Activated CD4-positive, alpha-beta T cell treated with anti-CD3 and anti-CD28 coated beads, Interleukin-2, amount 50 U/mL, for 48 hours (primary cell): ENCODE measurements at regions not wholly inside any gene's neighbourhood (a gene's known extent, or its start where the extent isn't known, plus 50 kb on each side); places are given as distances from the start of the nearest gene placed in this dataset.
A peak's percentile ranks its signal among the peaks of the same experiment; 100 is the strongest.
"Not testable (repeated sequence)": the region's sequence is repeated elsewhere in the genome, so short reads cannot be mapped to it uniquely, and the experiment has no call there.

Experiments
- DNase-seq, 2 experiments: peaks; one replicate each; pipeline ENCODE4 v3.0.0-alpha.2; 2020

DNA sequence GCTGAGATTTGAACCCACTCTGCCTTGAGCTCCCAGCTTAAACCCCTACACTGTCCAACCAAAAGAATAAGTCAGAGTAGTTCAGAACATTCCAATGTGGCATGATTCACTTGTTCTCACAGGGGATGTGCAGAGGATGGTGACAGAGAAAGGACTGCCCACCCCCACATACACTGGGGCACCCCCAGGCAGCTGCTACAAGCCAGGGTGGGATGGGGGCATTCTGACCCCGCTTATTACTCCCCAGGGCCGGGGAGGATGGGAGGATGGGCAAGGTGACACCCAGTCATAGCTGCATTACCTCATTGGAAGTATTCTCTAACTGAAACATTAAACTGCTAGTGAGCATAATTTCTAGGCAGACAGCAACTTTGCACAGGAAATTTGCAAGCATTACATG is 126.0 kb upstream of the PRR20G start:
- DNase-seq = no peak

DNA sequence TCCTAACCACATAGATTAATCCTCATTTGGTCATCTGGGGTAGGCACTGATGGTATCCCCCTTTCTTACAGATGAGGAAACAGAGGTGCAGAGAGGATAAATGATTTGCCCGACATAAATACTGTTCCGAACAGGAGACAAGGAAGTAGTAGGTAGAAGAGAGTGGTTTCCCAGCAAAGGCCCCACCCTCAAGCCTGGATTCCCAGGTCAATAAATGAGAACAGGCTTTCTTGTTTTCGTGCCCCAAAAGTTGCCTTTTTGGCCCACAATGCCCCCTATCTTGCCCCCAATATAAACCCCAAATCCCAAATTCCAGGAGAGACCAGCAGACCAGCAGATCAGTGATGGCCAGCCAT is 125.5 kb upstream of the PRR20G start:
- no peak for DNase-seq

DNA sequence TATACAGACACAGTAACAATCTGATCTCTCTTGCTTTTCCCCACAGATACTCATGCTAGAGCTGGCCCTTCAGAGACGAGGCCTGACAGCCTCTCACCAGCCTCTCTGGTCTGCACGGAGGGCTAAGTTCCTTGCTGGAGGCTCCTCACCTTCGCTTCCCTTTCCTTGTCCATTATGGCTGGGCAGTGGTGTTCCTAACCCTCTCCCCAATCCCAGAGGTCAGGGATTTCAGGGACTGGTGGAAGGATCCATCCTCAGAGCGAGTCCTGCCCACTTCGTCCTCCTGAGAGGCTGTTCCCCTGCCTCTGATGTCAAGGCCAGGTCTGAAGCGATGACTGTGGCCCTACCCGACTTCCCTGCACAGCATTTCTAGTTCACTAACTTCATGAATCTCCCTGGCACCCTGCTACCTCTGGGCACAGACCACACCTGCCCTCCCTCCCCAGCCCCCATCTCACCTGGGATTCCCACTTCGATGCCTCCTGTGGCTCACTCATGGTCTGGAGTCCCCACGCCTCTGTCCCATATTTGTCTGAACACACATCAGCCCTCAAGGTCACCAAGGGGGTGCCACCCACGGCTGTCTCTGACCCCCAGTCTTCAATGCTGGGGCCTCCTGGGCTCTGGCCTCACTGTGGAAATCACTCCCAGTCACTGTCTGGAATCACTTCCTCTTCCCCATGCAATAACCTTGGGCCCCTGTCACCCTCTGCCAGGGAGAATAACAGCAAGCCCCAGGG is 124.9 kb upstream of the PRR20G start:
- no peak for DNase-seq

DNA sequence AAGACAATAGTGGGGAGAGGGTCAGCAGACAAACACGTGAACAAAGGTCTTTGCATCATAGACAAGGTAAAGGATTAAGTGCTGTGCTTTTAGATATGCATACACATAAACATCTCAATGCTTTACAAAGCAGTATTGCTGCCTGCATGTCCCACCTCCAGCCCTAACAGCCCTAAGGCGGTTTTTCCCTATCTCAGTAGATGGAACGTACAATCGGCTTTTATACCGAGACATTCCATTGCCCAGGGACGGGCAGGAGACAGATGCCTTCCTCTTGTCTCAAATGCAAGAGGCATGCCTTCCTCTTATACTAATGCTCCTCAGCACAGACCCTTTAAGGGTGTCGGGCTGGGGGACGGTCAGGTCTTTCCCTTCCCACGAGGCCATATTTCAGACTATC is 124.0 kb upstream of the PRR20G start:
- not testable (repeated sequence) for DNase-seq

DNA sequence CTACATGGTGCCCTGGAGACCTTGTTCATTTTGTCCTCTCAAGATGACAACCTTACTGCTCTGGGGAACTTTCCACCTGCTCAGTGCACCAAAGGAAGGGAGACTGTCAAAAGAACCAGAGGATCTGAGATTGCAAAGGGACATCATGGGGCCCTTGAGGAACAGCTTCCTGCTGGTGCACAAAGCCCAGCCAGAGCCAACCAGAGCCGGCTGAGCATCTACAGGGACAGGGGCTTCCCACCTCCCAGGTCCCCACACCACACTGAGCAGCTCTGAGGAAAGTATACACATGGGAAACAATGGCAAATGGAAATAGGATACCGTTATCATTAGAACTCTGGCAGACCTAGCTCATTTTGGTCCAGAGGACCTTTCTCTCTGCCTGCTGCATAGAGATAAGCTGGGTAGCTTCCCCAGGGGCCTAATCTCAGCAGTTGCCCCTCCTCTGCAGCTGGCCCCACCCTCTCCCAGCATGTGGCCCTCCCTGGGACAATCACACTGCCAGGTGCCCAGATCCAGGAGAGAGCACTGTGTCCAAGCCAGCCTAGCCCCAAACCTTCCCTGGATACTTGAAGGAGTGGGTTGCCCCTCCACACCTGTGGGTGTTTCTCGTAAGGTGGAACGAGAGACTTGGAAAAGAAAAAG is 123.4 kb upstream of the PRR20G start:
- DNase-seq = no peak

DNA sequence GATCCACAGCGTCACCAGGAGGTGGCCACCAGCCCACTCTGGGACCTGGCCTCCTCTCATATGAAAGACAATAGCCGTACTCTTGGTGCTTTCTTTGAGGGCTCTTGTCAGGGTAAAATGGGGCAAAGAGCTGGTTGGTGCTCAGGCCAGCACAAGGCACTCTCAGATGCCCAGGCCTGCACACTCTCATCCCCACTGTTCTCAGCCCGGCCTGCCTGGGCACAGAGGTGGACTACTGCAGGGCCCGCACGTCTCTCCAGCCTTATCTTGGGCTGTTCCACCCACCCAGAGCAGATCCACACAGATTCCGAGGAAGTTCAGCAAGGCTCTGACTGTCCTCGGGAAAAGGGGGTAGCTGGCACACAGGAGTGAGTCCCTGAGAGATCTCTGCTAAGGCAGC is 122.8 kb upstream of the PRR20G start:
- no peak for DNase-seq

DNA sequence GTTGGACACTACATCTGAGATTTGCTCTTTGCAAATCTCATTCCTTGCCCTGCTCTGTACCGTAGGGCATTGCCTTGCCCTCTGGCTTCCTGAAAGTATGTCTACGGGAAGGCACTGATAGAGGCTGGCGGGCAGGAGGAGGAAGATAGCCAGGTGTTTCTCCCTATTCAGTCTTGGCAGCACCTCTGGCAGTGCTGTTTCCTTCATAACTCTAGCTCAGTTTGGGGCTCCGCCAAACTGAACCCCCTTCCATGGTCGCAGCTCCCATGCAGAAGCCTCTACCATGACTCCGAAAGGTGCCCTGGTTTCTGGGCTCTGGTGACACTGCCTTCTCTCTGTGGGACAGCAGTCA is 122.3 kb upstream of the PRR20G start:
- no peak for DNase-seq

DNA sequence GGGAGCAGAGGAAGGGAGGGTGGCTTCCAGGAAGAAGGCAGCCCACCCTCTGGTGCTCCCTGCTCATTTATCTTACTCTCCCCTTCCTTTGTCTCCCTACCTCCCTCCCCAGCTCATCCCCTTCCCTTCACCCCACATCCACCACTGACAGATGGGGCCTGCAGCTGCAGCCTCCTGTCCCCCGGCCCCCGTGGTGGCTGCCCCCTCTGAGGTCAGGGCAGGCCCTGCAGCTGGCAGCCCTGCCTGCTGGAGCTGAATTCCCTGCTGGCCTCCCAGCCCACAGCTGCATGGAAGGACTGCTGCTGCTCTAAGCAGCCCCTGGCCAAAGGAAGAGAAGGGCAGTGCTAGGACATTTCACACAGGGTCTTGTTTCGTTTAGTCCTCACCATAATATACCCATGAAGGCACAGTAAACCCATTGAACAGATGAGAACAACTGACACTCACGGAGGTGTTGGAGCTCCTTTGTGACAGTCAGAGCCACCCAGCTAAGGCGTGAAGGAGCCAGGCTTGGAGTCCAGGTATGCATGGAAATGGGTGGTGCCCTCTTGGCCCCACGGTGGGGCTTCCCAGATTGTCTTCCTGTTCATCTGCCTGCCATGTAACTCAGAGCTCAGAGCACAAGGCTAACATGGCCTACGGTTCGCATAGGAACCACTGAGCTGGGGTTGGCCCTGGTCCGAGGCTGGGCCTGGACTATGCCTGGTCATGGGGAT is 121.7 kb upstream of the PRR20G start:
- no peak for DNase-seq

DNA sequence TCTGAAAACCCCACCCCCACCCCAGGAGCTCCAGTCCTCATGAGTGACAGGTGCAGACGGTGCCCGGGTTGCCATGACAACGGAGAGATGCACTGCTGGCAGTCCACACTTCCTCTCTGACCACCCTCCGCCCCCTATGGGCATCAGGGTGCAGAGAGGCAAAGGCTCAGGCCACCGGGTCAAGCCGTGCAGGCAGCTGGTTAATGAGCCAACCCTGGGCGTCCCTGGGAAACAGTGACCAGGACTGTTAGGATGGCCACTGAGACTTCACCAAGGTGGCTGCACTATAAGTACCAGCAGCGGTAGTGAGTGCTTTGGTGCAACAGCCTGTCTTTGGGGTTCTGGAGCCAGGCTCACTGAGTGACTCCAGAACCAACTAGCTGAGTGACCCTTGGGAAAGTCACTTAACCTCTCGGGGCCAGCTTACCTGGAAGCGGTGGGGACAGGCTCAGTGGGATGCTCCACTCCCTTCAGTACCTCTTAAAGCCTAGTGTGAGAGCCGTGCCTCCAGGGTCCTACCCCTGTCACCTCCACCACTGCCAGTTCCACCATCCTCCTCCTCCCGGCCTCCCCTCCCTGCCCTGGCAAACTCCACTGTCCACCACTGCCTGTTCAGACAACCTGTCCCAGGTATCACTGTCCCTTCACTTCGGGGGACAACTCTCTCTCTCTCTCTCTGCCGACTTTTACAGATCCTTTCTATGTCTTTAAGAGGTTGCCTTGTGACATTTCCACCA is 121.0 kb upstream of the PRR20G start:
- DNase-seq = no peak

DNA sequence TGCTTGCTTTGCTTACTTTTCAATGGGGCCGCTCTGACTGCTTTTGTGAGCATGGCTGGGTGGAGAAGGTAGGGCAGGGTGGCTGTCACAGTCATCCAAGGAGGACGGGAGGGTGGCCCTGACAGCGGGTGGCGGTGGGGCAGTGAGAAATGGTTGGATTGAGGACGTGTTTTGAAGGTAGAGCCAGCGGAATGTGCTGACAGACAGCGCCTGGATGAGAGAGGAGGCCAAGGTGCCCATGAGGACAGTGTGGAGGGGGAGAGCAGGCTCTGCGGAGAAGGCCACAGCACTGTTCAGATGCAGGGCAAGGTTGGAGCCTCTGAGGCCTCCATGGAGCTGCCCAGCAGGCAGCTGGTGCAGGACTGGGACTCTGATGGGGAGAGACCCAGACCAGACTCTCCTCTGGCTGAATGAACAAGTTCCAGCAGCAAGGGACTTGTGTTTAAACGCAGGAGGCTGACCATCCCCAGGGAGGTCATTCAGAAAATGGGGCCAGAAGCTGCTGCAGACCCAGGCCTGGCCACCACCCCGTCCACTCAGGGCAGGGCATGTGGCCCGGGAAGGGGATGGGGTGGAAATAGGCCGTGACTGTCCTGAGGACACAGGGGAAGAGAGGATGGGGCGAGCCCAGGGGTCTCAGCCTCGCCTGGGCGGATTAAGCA is 120.3 kb upstream of the PRR20G start:
- no peak for DNase-seq

DNA sequence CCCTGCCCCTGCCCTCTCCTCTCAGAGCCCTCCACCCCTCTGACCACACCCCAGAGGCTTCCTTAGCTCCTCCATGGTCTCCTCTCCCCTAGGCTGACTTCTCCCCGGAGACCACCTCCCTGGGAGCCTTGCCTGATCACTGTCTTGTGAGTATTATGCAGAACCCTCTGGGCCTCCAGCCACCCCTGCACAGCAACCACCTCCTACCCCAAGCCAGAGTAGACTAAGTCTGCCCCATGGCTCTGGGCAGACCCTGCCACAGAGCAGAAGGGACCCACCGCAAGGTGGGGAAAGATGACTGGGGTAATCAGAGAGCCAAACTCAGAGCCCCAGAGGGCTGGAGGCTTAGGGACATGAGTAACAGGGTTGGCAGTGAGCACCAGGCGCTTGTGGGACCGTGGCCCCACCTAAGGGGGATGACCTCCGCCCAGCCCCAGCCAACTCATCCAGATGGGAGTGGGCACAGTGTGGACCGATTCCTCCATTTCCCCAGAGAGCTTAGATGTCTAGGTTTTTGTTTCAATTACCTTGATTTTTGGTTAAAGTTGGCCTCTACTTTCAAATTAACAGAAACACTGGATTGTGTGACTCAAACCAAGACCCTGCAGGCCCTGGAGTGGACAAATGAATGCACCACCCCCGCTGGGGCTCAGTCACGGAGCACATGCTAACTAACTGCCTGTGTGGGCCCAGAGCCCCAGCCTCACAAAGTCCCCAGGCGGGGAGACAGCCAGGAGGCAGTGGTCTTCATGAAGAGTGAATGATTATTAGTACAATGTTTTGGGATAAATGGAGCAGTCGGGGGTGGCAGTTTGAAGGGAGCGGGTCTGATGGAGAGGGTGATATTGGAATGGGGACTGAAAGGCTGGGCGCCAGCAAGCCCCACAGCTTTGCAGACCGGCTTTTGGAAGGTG is 119.4 kb upstream of the PRR20G start:
- no peak for DNase-seq

DNA sequence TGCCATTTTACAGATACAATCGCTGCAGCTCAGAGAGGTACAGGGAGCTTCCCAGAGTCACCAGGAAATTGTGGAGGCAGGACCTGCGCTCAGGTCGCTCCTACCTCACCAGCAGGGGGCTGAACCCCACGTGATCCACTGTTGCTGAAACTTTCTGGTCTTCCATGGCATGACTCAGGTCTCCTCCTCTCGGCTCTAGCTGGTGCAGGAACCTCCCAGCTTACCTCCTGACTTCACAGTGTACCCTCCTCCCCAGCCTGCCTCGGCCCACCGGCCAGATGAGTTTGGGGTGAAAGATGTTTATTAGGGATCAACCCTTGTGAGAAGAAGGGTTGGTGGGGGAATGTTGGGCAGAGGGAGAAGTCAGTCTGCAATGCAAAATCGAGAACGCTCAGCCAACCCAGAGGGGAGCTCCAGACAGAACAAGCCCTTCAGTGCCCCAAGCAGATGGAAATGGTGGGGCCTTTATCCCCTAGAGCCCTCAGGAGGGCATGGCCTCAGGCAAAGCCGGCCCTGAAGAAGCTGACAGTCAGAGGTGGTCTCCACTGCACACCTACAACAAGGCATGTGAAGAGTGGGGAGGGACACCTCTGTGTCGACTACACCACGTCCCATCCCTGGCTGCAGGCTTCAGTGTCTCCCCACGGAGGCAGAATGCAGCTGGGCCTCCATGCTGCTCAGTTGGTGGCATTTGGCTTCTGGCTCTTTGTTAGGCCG is 118.6 kb upstream of the PRR20G start:
- peak; percentile 26 to 29 for DNase-seq

DNA sequence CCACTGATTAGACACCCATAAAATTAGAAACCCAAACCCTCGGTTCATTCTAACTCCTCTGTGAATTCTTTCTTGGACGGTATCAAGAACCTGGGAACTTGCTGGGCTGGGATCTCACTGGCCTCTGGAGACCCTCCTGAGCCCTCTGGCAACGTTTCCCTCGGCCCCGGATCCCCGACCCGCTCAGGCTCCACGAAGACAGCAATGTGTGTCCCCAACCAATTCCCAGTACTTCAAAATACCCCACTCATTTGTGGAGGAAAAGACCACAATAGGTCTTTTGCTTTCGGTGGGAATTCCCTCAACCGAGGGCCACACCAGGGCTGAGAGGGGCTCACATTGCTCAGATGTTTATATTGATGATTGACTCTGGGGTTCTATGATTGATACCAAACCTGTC is 117.9 kb upstream of the PRR20G start:
- no peak for DNase-seq

DNA sequence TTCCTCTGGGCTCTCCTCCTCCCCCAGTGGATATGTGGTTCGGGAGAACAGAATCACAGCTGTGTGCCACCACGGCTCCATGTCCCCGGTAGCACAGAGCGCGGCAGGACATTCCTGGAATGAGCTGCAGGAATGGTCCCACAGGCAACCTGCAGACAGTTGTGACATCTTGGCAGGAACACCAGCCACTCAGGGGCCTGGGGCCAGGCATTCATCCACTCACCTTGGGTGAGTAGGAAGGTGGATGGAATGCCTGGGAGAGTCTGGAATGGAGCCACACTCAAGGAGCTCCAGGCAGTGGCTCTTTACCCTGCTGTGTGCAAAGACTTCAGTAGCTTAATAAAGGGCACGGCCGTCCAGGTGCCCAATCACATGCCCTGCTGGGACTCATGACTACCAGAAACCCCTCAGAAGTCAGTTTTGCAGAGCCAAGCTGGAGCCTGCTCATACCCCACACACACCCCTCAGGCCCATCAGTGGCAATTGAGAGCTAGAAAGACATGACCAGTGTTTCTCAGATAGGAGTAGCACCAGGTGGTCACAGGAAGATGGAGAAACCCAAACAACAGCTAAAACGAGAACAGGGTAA is 117.3 kb upstream of the PRR20G start:
- DNase-seq = no peak

DNA sequence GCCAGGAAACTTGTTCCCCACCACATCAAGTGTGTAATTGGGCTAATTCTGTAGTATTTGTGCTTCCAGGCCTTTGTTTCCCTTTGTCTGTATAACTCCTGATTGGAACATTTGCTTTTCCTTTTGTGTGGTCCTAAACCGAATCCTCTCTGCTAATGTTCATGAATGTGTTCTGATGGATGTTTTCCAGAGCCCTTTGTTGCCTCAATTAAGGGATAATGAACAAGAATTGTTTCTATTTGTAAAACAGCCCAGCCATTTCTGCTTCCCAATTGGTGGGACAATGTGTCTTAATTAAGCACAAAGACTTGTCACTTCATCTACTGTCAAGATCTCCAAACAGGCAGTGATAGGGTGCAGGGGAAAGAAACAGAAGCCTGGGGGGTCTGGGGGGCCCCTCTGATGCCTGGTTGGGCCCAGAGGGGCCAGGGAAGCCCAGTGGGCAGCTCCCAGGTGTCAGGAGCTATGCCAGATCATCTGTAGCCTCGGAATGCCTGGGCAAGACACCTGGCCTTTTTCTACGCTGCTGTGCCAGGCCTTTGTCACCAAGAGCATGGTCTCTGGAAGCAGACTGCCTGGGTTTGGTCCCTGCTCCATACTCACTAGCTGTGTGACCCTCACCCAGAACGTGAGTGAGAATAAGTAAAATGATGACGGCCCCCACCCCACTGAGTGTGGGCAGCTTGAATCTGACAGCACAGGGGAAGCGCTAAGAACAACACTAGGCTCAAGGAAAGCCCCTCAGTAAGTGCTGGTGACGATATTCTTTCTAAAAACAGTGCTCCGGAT is 116.6 kb upstream of the PRR20G start:
- DNase-seq = no peak

DNA sequence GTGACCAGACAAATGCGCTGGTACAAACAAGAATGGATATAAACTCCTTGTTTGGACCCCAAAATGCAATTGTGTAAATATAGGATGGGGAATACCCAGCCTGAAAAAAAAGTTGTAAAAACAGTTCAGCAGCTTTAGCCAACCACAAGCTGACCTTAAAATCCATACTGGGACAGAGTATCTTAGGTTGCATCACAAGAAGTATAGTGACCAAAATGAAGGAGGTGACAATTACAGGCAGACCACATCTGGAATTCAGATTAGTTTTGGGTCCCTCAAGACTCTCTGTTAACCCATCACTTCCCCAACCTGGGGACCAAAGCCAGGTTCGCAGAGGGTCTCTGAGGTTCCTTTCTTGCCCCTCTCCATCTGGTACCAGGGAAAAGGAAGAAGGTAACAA is 115.9 kb upstream of the PRR20G start:
- DNase-seq = no peak

DNA sequence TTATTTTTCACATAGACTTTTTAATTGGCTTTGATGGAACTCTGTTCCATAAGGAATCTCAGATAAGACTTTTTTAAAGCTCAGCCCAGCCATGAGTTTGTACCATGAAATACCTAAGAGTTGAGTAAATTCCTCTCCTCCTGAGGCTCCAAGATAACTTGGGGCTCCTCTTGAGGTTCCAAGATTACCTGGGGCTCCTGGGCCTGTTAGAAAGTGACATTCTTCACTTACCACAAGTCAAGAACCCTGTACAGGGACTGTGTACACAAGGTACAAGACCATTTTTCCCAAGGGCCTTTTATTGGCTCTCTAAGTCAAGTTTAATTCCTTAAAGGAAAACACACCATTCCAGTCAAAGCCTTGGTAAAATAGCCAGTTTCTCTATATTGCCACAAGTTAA is 111.3 kb upstream of the PRR20G start:
- no peak for DNase-seq

DNA sequence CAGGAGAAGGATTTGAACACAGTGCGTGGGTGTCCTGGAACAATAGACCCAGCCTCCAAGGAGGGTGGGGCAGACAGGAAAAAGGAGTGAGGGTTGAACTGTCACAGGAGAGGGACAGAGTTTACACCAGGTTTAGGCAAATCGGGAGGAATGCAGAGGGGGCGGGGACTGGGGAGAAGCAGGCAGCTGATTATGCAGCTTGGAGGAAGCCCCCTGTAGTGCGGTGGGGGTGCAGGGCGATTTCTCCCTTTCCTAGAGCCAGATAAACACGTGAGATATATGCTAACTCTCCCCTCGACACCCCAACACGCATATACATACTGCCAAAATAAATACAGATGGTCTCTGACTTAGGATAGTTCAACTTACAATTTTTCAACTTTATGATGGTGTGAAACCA is 108.6 kb upstream of the PRR20G start:
- no peak for DNase-seq

DNA sequence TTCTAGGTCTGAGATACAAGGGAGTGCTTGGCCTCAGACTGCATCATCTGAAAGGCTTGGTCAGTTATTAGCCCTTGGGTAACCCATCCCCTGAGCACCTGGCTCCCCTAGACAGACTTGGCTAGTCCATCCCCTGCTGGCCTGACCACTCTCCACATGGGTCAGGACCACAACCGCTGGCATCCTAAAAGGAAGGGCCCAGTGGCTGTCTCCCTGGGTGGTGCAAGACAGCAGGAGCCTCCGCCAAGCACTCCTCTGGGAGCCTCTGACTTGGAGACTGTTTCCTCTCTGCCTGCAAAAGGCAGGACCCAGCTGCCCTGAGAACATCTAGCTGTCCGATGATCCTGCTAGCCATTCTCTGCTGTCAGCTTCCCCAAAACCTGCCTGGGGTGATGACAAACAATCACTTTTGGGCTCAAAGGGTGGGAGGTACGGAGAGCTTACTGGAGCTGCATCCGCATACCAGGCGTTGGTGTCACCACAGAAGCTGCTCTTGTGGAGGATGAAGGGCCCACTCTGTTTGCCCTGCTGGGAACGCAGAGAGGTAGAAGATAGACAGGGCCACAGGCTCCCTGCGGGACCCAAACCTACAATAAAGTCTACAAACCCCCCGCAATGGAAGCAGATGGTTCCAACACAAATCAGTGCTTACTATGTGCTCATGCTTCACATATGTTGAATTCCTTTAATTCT is 108.0 kb upstream of the PRR20G start:
- DNase-seq = no peak
